NCI-H2171 (cell line): ENCODE measurements at regions not wholly inside any gene's neighbourhood (a gene's known extent, or its start where the extent isn't known, plus 50 kb on each side); places are given as distances from the start of the nearest gene placed in this dataset.

Source experiments
- DNase-seq: peaks from one replicate; lab custom pipeline; 2025; lab: John Stamatoyannopoulos, UW

DNA sequence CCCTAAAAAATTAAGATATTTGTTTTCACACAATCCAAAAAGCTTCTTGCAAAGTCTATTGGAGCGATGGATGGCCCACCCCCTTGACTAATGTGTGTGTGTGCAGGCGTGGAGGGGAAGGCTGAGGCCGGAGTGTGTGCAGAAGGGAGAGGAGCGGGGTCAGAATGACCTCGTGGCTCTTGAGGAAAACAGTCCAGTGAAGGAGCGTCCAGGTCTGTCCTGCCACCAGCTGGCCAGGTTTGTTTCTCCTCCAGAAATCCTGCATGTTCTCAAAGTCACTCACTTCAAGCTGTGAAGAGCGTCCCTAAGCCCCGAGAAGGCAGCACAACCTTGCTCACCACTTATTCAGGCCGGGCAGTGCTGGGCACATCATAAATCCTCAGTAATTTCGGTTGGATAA lies 69.5 kb upstream of the SSX2IP start:
- DNase-seq = no peak

DNA sequence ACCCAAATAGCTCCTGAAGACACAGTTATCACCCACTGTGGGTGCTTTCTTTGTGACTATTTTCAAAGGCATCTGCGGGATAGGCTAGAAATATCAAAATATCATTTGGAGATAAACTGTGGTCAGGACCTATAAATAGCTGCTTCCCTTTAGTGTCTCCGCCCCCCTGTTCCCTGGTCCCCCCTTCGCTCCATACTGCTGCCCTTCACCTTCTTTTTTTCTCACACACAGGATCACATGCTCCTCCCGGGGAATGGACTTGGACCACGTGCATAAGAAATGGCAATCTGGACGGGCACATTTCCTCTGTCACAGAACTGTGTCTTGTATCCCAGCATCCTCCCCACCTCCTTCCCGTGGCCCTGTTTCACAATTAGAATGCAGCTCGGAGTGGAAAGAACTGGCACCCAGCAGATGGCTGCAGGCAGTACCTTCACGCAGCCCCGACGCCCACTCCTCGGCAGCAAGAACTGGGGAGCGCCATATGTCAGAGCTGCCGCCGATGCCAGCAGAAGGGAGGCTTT lies 68.8 kb upstream of the SSX2IP start:
- peak; percentile 79 for DNase-seq

DNA sequence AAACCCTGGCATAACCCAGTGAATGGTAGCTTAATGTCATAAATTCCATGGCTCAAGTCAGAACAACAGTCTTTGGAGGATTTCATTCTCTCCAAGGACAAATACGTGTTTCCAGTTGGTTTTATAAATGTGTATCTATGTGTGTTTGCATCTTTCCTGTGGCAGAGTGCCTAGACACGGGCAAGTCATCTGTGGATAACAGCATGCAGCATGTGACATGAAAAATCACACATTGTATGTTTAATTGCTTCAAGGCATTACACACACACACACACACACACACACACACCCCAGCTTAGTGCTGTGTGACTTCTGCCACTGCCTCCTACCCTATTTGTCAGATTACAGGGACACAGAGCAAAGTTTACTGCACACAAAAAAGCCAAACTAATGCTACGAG lies 68.2 kb upstream of the SSX2IP start:
- no peak for DNase-seq

DNA sequence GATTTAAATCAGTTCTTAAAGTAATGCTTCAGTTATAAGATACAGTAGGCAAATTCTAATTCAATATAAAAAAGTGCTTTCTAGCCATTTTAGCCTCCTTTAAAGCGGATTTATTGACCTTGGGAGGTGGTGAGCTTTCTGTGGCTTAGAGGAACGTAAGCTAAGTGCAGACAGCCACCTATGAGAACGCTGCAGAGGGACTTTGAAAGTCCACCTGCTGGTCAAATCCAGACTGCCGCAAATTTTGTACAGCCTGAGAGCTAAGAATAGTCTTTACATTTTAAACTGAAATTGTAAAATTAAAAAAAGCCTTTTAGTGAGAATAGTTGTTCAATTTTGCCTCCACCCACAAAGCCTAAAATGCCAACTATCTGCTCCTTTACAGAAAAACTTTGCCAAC lies 67.0 kb upstream of the SSX2IP start:
- DNase-seq = no peak

DNA sequence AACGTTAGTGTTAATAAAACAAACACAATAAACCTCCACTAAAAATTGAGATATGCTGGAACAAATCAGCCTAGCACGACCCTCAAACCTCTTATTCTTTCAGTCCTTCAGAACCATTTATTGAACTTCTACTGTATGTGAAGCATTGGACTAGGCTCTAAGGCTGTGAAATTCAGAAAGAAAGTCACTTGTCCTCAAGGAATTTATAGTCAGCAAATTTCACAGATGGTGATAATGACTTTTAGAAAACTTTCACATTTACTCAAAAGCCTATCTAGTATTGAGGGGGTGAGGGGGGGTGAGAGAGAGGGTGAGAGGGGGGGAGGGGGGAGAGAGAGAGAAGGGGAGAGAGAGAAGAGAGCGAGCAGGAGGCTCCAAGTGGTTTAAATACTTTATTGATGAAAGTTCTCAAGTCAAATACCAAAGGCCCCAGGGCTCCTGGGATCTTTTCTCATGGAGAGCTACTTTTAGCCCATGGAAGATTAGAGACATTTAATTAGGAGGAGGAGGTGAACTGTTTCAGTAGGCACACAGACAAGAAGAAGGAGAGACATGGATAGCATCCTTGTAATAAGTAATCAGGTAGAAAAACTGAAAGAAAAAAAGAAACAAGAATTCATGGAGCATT lies 66.3 kb upstream of the SSX2IP start:
- DNase-seq = no peak

DNA sequence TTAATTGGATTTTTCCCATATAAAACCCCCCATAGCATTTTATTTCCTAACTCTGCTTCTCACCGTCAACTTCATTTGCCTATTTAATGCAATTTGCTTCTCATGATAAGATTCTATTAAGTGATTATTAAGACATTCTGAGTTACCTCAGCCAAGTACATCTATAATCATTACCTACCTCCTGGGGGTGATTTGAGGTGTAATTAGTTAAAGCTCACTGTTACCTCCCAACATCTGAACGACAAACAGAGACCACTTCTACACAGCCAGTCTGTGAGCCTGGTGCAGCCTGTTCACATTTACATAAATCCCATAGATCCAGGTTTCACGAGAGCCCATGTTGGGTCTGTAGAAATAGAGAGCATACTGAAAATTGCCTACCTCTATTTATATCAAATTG lies 65.7 kb upstream of the SSX2IP start:
- no peak for DNase-seq

DNA sequence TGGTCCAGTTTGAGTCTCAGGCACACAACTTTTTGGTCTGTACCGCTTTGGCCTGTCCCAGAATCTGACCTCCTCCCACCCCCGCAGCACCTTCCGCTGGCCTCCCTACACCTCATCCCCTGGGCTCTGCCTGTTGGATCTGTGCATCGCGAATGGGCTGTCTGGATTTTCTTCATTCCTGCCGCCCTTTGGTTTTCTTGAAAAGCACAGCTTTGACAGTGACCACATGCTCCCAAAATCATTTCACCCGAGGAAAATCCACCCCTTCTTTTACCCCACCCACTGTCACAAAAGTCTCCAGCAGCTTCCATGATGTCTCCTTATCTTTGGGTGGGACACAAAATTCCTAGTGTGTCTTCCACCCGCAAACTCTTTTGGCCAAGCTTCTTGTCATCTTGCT lies 65.0 kb upstream of the SSX2IP start:
- DNase-seq = no peak

DNA sequence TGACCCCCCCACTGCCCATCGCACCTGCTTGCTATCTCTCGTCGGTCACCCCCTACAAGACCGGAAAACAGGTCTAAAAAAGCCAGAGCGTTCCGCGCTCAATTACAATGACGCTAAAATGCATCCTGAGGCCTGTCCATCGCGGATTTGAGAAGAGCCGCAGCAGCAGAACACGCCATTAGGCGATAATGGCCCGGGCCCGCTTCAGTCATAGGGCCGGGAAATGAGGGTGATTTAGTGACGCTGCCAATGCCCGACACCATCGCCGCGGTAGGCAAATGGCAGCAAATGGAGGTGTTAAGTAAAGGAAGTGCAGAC lies 64.1 kb upstream of the SSX2IP start:
- DNase-seq = no peak

DNA sequence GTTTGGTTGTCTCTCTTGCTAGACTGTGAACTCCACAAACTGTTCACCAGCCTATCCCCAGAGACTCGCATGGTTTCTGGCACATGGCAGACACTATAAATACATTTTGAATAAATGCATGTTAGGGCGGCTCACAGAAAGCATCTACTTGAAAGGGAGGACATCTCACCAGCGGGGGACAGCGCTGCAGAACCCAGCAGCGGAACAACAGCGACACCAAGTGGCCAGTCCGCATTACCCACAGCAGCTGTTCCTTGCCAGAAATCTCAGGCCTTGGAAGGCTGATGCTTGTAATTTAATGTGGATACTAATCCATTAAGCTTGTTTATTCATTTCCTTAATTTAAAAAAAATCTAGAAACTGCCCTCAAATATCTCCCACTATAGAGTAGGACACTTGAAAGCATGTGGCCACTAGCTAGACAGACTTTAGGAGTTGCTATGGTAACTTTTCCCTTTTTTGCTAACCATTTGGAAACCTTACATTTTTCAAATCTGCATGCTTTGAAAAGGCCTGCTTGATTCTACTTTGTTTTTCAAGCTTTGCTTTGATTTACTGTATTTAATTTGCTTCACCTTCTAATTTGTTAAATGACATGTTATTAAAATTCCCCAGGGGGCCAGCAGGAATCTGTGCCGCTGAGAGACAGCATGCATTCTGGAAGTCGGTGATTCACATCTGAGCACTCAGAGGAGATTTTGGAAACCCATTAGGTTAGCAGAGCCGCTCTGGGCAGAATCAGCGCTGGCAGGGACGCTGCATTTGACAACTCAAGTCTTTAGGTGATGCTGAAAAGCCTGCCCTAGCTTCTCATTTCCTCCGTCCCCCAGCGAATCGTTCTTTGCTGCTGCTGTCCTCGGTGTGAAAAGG lies 63.5 kb upstream of the SSX2IP start:
- peak; percentile 70 for DNase-seq

DNA sequence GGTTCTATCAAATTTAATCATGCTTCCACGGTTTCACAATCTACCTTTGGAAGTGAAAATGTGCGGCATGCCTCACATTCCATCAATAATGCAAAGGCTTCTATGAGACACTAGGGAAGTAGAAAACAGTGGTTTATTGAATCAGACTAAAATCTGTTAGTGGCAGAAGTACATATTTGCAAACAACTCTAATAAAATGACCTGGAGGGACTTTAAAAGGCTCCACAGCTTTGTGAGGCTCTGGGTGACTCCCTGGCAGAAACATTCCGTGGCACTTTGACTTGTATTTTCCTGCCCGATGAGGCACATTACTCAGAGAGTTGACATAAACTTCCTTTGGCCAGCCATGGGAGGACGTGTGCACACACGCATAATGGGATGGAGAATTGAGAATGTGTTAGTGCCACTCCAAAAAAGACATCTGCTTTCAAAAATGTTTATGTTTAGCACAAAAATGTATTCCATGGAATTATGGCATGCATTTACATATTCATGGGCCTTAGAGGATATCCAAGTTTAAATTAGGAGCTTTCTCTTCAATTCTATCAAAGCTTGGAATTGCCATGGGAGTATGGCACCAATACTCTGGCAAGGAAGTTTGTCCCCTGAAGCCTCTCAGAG lies 60.0 kb upstream of the SSX2IP start:
- DNase-seq = no peak

DNA sequence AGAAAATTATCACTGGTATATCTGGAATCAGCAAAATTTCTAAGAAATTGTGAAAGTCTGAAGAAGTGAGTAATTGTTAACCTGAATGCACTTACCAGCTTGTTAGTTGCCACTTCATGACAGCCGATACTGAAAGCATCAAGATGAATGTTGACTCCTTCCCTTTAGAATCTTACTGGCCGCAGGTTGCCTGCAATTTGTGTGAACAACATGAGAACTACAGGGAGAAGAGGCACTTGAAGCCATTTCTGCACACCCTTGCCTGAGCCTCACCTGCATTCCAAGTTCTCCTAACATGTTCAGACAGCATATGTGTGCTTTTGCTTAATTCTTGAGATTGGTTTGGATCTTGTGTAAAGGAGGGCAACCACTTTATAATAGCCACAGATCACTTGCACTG lies 59.2 kb upstream of the SSX2IP start:
- no peak for DNase-seq

DNA sequence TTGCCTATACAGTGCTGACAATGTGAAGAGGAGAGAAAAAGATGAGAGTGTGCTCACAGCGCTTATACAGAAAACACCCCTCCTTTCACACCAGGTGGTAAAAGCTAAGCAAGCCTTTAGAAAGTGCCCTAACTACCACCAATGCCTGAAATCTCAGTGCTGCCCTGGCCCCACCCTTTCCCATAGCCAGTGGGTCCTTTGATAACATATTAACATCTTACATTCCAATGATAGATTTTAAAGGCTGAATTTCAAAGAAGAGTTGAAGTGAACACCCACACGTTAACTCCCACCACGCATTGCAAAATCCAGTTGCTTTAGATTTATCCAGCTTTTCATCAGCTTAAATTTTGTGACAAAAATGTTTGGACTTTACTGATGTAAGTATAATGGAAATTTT lies 58.1 kb upstream of the SSX2IP start:
- no peak for DNase-seq

DNA sequence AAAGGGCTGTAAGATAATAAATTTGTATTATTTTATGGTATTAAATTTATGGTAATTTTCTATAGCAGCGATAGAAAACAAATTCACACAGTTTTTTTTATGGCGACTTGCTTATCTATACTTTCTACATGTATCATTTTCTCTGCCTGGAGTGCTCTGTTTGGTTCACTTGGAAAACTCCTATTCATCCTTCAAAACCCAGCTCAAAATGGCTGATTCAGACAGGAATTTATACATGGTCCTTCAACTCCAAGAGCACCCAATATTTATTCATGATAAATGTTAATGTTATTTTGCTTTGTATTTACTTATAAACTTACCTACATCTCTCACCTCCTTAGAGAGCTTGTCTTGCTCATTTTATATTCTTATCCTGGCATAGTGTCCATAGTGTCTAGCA lies 55.6 kb upstream of the SSX2IP start:
- DNase-seq = no peak

DNA sequence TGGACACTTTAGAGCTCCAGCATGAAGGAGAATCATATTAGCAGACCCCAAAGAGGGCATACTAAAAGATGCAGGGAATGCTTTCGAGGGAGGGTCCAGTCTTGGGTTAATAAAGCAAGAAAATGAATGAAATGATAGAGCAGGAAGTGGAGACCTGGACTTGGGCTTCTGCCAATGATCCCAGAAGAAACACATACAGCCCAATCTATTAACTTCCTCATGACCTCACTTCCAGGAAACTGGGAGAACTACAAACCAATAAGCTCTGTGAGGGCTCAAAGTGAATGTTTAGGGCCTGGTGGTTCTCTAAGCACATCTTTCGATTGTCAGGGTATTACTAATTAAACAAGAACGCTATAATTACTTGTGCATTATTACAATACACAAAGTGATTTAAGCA lies 53.6 kb upstream of the SSX2IP start:
- no peak for DNase-seq

DNA sequence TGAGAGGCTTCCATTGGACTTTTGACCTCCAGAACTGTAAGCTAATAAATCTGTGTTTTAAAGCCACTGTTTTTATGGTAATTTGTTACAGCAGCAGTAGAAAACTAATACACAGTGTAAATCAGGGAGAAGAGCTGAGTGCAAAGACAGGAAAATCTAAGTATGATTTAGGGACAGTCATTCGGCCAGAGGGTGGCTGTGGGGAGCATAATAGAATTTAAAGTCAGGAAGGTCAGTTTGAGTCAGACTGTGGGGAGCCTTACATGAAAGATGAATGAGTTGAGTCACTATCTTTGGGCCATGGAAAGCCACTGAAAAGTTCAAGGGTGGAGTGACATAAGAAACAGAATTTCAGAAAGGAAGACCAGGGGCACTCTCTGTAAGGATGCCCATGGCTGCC lies 52.4 kb upstream of the SSX2IP start:
- DNase-seq = no peak

DNA sequence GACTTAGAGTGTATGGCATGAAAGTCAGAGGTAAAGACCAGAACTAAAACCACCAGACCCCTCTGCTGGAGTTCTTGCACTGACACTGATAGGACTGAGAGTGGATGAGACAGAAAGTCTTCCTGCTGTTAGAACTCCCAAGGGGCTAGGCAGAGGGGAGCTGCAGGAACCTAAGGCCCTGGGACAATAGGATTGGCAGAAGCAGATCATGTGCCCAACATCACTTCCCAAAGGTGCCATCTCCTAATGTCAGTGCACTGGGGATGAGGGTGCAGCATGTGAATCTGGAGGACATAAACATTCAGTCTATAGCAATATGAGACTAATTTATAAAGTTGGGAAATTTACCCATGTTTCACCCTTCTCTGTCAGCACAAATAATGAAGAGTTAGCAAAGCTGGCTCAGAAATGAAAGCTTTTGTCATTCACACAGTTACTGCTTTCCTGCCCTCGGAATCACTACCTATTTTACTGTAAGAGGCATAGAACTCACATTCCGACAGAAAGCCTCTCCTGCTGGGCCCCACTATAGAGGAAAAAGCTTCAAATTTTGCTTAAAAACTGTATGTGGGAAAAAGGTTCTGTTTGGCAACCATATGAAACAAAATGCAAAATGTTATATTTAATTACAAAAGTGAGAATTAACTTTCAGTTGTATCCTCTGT lies 49.9 kb upstream of the SSX2IP start:
- DNase-seq = no peak
